ENCODE measurements at regions not wholly inside any gene's neighbourhood (a gene's known extent, or its start where the extent isn't known, plus 50 kb on each side); places are given as distances from the start of the nearest gene placed in this dataset.
A peak's percentile ranks its signal among the peaks of the same experiment; 100 is the strongest.

DNA sequence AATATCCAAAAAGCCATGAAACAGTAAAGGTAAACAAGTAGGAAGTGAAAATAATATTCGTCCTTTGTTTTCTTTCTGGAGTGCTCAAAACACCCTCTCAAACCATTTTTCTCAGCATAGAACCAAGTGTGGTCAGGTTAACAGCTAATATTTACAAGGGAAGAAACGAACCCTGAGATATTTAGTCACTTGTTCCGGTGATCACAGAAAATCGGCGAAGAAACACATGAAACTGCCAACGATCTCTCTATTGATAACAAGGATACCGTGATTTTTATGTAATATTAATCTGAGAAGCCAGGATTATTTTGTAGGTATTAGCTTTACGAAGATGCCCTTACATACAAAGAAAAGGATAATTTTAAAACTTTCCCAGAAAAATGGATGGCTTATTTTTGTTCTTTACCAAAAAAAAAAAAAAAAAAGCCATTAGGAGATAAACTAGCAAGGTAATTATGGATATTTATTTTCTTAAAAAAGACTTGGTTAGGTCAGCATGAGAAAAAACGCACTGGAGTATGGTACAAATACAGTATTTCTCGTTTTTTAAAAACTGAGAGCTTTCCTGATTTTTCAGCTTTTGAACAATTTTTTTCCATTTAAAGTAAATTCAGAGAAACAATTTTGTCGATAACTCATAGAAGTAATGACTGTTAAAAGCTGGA lies 107.3 kb upstream of the HNRNPU start:
- peak; percentile 27 for DNase-seq (ENCODE audit: low spot score)

DNA sequence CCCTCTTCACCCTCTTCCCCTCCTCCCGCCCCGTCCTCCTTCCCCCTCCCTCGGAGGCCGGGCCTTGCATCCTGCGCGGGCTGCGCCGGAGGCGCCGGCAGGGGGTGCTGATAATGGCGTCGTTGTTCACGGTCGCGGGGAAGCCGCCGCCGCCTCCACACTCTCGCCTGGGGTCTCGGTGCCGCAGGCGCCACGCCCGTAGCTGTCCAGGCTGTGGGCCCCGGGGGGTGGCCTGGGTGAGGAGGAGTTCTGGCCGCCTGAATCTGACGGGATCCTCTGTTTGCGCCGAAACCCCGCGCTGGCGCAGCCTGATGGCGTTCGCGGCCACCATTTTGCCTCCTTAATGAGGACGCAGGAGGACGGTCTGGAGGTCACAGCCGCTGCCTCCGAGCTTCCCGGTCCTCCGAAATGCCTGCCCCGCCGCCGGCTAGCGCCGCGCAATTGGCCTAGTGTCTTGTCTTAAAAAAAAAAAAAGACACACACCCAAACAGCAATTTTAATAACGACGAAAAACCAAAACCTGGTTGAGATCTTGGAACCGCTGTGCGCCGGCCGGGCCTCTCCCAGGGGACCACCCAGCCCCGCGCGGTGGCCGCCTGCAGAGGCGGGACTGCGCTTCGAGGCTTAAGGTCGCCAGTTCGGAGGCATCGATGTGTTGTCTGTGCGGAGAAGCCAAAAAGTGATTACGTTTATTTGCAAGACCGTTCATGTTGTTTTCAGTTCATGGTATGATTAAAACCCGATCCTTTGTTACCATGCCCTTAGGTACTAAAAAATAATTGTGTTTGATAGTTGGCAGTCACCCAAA lies 106.6 kb upstream of the HNRNPU start:
- peak; percentile 94 for DNase-seq (ENCODE audit: low spot score)

DNA sequence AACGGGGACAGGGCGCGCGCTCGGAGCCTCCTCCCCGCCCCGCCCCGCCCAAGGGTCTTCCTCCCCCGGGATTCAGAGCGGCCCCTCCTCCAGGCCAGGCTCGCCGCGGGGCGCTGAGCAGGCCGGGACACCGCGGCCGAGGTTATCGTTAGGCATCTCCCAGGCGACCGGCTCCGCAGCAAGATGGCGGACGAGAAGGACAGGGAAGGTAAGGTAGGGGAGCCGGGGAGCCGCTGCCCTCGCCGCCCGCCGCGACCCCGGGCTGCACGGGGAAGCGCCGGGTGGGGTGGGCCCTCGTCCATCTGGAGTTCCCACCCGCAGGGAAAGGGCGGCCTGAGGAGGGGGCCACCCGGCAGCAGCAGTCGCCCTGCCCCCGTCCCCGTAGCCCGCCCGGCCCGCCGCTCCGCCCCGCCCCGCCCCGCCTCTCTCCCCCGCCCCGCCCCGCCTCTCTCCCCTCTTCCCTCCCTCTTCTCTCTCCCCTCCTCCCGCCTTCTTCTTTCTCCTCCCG lies 105.9 kb upstream of the HNRNPU start:
- DNase-seq (ENCODE audit: low spot score): peak; percentile 89

DNA sequence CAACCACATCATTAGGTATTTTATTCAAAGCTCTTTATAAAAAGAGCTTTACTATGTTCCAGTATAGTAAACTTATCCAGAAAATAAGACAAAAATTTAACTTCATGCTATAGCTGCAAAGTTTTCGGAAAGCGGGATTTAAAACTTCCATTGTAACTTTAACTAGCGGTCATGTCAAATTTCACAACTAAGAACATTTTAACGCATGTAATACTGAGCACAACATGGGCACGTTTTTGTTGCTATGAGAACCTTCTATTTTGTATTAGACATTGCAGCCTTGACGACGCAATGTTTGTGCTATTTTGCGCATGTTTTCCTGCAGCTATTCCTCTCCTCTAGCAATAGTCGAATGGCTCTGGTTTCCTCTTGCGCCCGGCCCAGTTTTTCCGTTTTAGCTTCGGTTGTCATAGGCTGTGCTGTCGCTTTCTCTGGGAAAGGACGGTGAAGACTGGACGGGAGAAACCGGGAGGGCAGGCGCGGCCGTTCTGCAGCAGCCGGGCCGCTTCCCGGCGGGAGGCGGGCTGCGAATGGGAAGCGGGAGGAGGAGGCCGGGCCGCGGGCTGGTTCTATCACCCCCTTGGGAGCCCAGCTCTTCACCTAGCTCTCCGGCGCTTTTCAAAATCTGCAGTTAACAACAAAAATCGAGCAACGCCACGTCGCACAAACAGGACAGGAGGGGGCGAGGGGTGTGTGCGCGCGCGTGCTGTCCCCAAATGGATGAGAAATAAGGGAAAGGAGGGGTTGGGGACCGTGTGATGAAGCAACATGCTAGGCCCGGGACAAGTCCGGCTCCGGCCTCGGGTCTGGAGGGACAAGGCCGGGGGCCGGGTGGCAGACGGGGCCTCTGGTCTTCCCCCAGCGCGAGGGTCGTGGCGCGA lies 105.3 kb upstream of the HNRNPU start:
- peak; percentile 87 for DNase-seq (ENCODE audit: low spot score)

DNA sequence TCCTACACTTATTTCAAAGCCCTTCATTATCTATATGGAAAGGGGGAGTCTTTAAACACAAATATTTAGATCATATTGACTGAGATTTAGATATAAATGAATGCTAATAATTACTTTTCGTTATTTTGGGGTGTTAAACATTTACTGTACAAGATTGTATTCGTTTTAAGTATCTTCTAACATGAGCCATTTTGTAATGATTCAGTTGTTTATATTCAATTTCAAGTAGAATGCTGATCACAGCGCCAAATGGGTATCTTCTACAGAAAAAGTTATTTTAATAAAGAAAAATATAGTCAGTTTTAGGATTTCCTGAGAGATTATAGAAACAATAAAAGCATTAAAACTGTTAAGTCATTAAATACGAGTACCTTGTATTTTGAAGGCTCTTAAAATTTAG lies 104.5 kb upstream of the HNRNPU start:
- DNase-seq (ENCODE audit: low spot score): no peak

DNA sequence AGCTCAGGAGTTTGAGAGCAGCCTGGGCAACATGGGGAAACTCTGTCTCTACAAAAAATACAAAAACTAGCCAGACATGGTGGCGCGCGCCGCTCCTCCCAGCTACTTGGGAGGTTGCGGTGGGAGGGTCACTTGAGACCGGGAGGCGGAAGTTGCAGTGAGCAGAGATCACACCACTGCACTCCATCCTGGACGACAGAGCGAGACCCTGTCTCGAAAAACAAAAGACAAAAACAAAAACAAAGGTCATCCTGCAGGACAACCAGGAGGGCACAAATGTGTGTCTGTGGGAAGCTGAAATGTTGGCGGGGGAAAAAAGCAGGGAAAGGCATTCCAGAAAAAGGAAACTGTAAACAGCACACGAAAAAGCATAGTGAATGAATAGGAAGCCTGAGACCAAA lies 104.1 kb upstream of the HNRNPU start:
- DNase-seq (ENCODE audit: low spot score): no peak

DNA sequence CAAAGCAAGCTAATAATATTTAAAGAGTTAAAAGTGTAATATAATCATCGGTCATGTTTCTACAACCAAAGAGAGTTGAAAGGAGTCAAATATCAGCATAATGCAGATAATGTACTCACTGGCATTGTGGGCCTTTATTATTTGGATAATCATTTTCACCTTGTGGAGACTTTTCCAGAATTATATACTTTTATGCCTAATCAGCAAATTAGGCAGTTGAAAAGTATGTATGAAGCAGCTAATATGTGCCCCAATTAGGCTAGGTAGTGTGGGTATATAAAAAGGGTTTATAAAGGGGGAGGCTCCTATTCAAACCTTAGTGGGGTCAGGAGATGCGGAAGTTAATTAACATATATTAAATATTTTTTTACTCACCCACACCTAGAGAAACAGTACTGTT lies 102.8 kb upstream of the HNRNPU start:
- DNase-seq (ENCODE audit: low spot score): no peak

DNA sequence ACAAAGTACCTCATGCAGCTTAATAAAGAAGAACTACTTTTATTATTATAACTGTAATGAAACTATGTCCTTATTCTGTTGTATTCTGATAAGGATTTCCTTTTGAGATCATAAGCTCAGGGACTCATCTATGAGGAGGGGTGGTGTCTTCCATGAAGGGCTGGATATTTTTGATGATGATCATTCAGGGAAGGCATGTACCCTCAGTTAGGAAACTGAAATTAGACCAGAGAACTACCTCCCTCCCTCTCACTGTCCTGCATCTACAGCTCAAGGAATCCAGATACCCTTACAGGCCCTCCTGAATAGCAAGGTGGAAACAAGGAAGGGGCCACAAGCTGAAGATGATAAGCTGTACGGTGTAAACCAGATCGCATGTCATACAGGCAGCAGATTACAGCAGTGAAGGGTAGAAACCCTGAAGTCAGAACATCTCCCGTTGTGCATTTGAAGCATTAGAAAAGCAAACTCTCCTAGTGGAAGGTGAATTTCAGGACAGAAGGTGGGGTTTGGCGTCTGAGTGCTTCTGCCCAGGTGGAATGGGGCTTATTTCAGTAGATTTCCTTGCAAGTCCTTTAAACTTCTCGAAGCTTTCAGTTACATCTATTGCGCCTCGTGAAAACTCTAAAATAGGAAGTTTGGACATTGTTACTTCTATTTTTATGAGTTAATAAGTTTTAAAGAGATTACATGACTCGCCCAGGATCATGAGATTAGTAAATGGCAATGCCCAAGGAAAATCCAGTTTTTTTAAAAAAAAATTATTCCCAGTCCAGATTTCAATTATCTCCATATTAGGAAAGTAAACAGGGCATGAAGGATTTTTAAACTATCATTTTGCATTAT lies 101.1 kb upstream of the HNRNPU start:
- DNase-seq (ENCODE audit: low spot score): no peak

DNA sequence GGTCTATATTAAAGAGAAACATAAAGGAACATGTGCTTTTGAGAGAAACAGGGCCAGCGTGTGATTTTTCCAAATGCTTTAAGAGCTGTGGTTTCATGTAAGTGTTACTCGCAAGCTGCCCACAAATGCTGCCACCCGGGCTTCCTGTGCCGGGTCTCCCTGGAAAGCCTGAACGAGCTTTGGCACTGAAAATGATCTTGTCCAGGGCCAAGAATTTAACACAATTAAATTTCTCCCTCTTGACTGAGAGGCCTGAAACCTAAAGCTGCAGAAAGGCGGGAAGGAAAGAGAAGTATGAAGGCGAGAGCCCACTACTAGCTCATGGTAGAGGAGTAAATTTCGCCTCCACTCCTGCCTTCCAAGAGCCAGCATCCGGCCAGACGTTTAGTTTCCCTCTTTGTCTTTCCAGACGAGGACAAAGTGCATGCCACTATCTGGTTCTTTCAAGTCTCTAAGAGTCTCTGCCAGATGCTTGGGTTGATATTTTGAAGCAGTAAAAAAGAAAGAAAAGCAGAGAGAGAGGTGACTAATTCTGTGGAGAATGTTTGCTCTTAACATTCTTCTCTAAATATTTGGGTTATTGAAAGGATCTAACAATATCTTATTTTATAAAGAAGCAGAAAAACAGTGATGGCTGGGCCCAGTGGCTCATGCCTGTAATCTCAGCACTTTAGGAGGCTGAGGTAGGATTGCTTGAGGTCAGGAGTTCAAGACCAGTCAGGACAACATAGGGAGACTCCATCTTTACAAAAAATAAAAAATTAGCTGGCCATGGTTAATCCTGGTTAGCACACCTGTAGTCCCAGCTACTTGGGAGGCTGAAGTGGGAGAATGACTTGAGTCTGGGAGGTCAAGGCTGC lies 100.0 kb upstream of the HNRNPU start:
- peak; percentile 33 for DNase-seq (ENCODE audit: low spot score)

DNA sequence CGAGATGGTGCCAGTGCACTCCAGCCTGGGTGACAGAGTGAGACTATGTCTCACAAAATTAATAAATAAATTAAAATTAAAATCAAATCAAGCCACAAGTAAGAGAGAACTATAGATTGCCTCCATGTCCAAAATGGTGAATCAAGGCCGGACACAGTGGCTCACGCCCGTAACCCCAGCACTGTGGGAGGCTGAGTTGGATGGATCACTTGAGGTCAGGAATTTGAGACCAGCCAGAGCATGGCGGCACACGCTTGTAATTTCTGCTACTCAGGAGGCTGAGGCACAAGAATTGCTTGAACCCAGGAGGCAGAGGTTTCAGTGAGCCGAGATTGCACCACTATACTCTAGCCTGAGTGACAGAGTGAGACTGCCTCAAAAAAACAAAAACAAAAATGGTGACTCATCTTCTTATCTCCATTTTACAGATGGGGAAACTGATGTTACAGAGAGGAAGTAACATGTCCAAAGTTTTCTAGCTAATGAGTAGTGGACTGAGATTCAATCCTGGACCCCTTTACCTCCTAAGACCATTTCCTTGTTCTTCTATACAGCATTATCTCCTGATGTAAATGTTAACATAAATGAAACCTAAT lies 99.0 kb upstream of the HNRNPU start:
- DNase-seq (ENCODE audit: low spot score): no peak

DNA sequence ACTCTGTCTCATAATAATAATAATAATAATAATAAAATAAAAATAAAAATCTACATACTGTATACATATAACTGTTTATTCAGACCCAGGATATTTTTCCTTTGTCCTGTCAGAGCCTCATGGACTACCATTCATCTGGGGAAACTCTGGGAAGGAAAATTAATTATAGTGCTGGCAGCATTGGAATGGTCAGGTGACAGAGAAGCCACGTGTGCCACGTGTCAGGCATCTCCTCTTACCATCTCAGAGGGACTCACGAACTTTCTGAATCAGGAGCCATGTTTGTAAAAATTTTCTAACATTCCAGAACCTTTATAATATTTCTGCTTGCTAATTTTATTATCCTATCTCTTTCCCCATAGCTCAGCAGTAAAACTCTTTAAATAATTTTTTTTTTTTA lies 97.8 kb upstream of the HNRNPU start:
- DNase-seq (ENCODE audit: low spot score): no peak

DNA sequence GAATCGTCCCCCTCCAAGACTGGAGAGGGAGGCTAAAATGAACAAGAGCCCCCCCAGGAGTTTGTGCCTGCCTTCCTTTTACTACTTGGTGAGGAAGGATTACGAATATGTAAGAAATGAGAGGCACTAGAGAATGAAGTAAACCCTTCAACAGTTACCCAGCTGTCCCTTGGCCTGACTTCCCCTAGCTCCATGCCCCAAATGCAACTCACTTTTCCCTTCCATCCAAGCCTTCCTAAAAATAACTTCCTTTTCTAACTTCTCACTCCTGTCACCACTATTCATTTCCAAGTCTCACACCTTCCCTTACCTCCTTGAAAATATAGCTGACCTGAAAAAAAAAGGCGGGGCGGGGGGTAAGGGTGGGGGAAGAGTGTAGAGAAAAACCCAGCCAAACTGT lies 96.6 kb upstream of the HNRNPU start:
- DNase-seq (ENCODE audit: low spot score): no peak

DNA sequence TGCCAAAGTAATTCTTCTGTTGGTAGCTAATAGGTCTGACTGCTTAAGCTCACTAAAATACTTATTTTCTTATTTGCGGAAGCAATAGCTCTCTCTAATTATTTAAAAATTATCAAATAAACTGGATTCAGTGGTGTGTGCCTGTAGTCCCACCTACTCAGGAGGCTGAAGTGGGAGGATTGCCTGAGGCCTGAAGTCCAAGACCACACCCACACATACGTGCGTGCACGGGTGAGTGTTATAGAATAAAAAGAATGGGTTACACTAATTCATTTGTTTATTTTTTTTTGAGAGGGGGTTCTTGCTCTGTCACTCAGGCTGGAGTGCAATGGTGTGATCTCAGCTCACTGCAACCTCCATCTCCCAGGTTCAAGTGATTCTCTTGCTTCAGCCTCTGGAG lies 94.2 kb upstream of the HNRNPU start:
- no peak for DNase-seq (ENCODE audit: low spot score)

DNA sequence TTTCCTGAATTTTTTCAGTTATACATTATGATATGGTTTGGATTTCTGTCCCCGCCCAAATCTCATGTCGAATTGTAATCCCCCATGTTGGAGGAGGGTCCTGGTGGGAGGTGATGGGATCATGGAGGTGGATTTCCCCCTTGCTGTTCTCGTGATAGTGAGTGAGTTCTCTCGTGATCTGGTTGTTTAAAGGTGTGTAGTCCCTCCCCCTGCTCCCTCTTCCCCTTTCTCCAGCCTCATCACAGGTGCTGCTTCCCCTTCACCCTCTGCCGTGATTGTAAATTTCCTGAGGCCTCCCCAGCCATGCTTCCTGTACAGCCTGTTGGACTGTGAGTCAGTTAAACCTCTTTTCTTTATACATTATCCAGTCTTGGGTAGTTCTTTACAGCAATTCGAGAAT lies 93.2 kb upstream of the HNRNPU start:
- no peak for DNase-seq (ENCODE audit: low spot score)

DNA sequence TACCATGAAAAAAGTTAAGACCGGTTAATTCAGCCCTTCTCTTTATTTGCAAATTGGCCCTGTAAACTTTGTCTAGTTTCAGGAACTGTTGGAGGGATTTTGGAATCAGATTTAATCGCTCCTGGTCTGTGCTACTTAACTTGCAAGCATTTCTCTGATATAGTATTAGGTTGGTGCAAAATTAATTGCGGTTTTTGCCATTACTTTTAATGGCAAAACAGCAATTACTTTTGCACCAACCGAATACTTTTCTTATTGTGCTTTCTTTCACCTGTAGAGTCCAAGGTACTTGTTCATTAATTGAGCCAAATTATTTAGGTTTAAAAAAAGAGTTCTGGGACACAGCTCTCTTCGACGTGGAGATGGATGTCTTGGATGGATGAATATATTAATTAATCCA lies 92.8 kb upstream of the HNRNPU start:
- no peak for DNase-seq (ENCODE audit: low spot score)

DNA sequence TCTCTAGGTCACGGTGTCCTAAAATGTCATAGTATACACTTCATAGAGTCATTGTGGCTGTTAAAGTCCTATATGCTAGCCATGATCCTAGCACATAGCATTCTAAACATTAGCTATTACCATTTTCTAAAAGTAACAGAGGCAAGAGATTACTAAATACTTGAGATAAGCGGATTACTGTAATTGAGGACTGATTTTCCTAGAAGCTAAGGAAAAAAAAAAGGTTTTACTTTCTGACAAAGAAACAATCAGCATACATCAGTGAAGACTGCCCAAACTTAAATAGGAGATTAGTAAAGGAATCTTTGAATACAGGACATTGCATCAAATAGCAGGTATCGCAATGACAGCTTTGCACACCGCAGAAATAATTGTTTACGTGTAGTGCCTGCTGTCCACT lies 91.3 kb upstream of the HNRNPU start:
- no peak for DNase-seq (ENCODE audit: low spot score)

DNA sequence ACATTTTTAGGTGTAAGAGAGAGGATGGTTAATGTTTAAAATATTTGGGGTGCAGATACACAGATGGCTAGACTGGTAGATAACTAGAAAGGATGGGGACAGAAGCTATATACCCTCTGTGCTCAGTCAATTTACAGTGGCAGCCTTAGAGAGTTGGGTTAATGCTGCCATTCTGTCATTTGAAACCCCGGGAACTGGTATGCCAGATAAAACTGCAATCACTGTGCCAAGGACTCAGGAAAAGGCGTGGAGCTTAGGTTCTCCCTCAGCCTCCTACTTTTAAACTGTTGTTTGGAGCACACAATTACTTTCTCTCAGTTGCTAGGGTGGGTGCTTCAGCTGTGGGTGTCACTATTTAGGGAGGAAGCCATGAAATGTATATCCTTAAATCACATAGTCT lies 90.0 kb upstream of the HNRNPU start:
- no peak for DNase-seq (ENCODE audit: low spot score)

DNA sequence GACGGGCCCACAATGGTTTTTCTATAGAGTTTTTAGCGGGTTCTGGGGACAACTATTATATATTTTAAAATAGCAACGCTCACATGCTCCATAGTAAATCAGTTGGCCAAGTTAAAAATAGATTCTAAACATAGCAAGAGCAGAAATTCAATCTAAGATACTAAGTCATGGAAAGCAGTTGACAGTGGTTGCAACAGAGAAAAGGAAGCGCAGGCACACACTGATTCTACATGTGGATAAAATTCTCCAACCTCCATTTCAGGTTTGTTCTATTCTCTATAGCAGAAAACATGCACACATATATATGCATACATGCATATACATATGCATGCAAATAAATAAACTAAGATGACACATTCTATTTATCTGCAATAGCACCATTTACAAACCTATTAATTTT lies 89.6 kb upstream of the HNRNPU start:
- no peak for DNase-seq (ENCODE audit: low spot score)

DNA sequence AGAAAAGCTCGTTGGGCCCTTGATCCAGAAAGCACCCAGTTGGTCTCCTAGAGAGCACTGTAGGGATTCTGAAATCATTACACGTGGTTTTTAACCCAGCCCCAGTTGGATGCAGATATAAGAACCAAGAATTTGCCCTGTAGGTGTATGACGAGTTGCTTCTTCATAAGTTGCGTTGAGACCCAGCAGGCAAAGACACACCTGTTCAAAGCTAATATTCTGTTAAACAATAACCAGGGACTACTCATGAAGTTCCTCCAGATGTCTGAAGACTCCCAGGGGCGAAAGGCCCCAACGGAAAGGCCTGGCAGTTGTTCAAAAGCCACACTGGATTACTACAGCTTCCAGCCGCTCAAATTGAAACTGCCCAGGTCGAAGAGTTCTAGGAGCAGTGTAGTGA lies 88.6 kb upstream of the HNRNPU start:
- no peak for DNase-seq (ENCODE audit: low spot score)

DNA sequence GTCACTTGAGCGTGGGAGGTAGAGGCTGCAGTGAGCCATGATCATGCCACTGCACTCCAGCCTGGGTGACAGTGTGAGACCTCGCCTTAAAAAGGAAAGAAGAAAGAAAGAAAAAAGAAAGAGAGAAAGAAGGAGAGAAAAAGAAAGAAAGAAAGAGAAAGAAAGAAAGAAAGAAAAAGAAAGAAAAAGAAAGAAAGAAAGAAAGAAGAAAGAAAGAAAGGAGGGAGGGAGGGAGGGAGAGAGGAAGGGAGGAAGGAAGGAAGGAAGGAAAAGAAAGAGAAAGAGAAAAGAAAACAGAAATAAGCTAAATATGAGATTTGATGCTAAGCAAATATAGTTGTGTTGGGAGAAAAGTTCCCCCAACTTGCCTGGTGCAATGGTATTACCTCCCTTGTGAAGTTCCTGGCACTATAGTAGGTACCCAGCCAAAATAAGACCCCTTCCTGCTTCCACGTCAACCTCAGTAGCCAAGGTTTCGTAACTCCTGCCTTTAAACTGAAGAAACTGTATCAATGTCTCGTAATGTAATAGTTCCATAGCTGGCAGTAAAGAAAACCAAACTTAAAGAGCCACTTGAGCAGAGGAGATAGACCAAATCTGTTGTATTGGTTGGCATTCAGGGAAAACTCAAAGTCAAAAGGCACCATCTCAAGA lies 88.1 kb upstream of the HNRNPU start:
- no peak for DNase-seq (ENCODE audit: low spot score)
